ENCODE measurements at regions not wholly inside any gene's neighbourhood (a gene's known extent, or its start where the extent isn't known, plus 50 kb on each side); places are given as distances from the start of the nearest gene placed in this dataset.

DNA sequence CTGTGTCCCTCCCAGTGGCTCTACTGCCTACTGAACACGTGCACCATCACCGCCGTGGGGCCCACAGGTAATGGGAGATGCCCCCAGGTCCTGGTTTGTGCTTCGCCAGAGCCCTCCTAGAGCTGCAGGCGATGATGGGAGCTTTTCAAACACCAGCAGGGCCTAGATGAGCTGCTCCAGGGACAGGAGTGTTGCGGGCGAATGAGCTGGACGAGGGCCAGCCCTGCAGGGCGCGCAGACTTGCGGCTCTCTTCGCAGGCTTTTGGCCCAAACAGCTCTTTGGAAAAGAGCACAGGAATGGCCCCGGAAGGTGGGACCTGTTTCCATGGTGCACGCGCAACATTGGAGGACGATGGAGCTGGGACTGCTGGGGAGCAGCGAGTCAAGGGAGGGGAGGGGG lies 409.3 kb upstream of the SULF2 start:
- DNase-seq = no peak

DNA sequence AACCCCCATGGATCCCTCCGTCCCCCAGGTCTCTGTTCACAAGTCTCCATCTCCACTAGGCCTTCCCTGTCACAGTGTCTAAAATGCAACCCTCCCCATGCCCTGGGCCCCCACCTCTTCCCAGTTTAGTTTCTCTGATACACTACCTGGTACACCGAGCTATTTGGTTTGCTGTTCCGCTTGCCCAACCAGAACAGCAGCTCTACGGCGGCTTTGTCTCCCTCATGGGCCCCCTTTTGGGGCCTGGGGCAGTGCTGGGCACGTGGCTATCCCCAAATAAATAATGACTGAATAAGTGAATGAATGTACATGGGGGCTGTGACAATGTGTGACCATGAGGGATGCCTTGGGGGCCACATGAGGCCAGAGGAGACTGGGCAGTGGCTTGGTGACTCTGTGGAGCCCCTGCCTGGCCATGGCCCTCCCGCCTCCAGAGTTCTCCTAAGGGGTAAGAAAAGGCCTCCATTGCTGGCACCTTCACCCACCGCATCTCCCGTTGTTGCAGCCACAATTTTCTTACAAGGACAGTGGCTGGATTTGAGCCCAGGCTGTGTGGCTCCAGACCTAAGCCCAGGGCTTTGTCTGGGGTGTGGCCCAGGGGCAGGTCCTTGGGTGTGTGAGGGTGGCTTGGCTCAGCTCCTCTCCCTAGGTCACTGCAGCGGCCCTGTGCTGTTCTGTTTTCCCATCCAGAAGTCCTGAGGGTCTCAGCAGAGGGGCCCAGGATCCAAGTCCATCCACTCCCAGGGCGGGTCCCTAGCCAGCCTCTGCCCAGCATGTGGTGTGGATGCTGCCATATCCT lies 408.5 kb upstream of the SULF2 start:
- DNase-seq = no peak

DNA sequence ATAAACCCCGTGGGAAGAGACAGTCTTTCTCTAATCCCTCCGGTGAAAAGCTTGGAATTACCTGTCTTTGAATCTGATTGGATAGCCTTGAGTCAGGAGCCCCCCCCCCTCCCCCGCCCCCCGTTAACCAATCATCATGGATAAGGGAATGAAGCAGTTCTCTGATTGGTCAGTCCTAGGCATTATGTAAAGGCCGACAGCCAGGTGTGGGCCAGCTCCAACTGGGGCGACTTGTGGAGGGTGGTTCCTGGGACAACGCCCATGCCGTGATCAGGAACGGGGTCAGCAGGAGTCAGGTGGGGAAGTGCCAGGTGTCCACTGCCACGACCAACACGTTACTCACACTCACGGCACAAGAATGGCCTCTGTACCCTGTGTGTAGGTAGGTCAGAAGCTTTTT lies 406.8 kb upstream of the SULF2 start:
- DNase-seq = no peak

DNA sequence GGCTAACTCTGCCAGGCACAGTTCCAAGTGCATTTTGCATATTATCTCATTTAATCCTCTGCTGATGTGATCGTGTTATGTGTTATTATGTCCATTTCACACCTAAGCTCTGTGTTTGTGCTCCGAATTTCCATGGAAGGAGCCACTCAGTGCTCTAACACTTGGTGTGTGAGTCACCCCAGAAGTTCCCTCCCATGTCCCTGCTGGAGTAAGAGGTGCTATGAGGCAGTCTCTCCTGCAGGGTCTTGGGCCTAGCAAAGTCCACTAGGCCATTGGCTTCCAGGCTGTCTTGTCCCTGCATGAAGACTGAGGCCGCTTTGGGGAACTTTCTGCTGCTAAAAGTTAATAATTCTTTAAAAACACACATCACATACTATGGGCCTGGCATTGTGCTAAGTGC lies 405.9 kb upstream of the SULF2 start:
- no peak for DNase-seq

DNA sequence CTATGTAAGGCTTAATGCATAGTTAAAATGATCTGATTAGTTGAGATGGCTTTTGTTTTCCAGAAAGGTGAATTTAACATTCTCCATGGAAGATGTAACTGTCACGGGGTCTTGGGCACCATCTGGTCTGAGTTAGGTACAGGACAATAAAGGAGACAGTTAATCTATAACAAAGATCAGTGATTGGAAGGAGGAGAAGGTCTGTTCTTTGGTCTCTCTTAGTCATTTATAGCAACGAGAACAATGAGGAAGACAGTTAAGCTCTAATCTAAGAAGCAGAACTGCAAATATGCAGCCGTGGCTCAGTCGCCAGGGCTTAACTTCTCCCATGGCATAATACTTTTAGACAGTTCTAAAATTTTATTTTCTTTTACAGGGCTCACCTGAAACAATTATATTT lies 405.5 kb upstream of the SULF2 start:
- no peak for DNase-seq

DNA sequence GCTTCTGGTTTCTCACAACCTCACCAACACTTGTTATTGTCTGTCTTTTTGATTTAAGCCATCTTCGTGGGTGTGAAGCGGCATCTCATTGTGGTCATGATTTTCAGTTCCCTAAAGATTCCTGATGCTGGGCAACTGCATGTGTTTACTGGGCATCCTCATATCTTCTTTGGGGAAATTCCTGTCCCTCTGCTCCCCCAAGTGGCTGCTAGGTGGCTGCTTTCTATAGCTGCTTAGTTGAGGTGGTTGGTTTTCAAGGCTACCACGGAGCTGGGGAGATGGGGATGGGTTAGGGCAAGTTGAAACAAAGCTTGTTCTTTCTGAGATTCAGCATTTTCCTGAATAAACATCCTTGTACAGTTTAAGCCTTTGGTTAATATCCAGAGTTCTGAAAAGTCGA lies 403.9 kb upstream of the SULF2 start:
- no peak for DNase-seq

DNA sequence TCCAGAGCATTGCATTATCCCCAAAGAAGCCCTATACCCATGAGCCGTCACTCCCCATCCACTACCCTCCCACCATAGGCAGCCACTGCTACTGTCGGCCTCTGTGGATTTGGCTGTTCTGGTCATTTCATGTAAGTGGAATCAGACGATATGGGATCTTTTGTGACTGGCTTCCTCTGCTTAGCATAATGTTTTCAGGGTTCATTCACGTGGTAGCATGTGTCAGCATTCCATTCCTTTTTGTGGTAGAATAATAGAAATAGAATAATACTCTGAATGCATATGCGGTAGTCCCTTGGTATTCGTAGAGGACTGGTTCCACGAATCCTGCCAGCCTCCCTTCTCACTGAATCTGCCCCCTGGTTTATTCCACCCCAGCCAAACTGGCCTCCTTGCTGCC lies 402.6 kb upstream of the SULF2 start:
- DNase-seq = no peak

DNA sequence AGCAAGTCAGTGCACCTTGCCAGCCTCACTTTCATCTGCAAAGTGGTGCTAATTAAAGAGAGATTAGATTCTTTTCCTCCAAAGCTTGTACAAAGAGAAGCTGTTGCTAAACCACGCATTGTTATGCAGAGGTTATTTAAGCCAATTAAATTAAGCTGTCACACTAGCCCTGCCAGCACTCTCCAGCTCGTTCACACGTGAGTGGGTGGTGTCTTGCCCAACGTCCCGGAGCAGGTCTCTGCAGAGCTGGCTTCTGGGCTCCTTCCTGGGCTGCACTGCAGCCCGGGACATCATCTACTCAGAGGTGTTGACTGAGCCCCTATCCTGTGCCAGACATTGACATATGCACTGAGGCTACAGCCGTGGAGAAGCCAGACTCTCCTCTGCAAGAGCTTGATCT lies 401.6 kb upstream of the SULF2 start:
- DNase-seq = no peak

DNA sequence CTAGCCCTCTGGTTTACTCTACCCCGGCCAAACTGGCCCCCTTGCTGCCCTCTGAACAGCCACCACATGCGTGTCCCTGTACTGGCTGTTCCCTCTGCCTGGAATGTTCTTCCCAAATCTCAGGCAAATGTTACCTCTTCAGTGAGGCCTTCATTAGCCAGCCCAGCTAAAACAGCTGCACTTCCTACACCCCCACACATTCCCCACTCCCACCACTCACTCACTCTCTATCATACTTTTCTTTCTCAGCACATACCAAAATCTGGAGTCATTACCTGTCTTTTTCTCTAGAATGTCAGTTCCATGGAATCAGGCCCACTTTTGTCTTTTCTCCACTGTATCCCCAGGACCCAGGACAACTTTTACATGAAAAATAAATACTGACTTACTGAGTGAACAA lies 401.2 kb upstream of the SULF2 start:
- no peak for DNase-seq

DNA sequence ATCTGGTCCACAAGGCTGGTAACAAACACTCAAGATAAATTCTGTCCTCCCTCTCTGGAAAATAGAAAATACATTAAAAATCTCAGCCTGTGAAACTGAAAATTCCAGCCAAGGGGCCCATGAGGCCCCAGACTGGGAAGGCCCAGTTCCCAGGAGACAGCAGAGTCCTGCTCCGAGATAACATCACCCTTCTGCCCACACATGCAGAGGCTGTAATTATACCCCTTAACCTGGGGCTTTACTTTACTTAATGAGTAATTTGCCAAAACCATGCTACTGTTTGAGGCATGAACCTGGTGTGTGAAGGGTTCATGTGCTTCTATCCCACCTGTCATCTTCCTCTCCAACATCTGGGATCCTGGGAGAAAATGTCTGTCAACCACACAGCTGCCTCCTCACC lies 398.9 kb upstream of the SULF2 start:
- DNase-seq = no peak

DNA sequence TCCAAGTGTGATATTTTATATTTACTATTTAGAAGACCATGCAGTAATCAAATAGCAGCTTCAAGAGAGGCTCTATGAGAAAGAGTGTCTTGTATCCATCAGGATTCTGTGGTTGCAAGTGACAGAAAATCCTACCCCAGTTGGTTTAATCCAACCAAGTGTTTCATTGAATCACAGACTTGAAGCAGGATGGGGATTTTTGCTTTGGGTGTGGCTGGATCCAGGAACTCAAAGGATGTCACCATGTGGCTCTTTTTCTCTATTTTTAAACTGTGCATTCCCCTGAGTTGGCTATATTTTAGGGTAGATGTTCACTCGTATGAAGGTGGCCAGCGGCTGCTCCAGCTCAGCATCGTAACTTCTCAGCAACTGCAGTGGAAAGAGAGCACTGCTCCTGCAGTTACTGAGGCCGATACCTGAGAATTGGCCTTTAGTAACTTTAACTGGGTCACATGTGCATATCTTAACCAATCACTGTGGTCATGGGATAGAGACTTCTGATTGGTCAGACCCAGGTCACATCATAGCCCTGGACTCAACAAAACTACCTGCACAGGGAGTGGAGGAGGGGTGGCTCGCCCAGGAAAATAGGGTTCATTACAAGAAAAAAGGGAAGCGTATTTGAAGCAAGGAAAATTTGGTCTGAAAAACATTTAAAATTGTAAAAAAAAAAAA lies 396.1 kb upstream of the SULF2 start:
- DNase-seq = no peak

DNA sequence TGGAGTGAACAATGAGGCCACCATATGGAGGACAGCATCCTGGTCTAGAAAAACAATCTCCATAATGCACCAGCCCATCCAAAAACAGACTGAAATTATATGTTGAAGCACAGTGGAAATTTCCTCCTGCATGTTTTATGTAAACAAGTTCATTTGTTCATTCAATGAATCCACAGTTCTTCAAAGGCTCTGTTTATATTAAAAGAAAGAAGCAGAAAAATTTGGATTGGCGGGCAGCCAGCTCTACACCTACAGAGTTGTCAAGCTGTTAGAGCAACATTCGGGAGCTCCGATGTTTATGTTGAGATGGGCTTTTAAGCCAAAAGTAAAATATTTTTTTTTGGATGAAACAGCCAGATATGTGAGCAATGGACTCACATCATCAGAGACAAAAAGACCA lies 395.3 kb upstream of the SULF2 start:
- DNase-seq = peak in 1 of 3 experiments; percentile 13

DNA sequence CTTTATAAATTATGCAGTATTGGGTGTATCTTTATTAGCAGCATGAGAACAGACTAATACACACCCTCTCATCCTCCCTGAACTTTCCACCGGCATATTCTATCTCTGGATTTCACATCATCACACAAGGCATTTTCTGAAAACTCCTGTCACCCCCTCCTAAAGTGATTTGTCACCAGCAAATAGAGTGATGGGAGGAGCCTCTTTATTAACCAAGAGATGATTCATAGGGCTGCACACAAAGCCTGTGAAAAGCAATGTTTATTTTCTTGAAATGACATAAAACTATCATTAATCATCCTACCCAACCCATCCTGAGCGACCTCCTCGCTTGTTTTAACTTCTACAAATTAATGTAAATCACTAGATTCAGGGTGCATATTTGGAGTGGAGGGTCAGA lies 394.7 kb upstream of the SULF2 start:
- no peak for DNase-seq

DNA sequence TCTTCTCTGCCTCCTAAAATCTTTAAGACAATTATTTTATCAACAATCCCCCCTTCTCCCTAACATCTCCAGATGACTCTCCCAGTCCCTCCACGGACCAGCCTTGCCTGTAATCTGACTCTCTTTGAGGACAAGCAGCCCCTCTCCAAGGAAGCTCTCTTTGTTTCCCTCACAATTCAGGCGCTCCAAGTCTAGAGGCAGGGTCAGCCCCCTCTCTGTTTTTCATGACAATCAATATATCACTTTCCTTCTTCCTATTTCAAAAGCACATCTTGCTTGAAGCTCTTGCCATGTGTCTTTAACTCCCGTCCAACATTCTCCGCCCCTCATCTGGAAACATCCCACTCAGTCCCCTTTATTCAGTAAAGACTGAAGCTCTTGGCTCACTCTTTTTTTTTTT lies 393.4 kb upstream of the SULF2 start:
- peak in 1 of 3 experiments; percentile 15 for DNase-seq

DNA sequence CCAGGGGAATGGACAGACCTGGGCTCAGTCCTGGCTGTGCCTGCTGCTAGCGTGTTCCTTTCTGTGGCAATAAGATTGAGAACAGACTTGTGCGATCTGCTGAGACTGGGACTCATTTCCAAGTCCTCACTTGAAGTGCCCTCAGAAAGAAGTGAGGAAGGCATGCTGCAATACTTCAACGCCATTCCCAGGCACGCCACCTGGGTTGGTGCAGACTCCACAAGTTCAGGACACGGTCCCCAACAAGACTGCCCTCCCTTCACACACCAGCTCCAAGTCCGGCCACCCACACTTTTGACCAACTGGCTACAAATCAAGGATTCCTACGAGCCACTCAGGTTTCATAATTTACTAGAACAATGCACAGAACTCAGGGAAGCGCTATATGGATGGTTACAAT lies 391.8 kb upstream of the SULF2 start:
- DNase-seq = no peak

DNA sequence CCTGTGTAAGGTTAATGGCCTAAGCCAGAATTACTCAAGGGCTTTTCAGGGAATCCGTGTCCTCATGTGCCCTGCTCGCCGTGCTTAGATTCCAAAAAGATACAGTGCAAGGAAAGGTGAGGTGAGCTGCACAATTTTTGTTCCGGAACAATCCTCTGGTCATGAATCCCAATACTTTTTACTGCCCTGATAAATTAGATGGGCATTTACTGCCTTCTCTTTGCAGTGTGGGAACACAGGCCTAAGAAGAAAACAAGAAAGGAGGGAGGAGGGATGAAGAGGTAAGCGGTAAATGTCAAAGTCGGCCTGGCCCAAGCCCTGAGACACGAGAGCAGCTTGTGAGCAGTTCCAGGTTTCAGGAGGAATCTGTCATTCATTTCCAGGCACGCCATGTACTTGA lies 390.9 kb upstream of the SULF2 start:
- DNase-seq = no peak

DNA sequence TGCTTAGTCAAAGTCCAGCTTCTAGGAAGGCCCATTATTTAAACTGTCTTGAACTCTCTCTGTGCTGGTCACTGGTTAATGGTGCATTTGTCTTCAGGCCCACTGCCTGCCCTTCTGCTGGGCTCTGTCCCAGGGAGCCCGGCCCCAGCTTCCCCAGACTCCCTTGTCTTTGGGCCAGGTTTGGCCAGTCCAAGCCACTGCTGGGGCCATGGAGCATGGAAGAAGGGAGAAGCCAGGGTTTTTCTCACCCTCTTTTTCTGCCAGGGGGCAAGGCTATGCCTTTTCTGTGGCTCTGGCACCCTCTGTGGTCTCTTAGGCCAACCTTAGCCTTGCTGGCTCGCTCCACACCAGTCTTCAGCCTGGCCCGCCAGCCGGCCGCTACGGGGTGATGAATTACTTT lies 390.0 kb upstream of the SULF2 start:
- no peak for DNase-seq

DNA sequence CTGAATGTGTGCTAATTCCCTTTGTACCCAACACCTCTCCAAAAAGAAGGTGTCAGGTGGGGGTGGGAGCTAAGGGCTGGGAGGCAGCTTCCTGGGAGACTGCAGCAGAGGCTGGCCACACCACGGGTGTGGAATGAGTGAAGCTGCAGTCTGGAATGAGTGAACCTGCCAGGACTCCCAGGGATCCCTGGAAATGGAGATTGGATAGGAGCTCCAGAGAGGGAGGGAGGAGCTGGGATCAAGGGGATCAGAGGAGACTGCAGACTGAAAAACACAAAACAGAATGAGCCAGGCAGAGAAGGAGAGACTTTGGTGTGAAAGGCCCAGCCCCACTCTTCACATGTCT lies 387.0 kb upstream of the SULF2 start:
- no peak for DNase-seq

DNA sequence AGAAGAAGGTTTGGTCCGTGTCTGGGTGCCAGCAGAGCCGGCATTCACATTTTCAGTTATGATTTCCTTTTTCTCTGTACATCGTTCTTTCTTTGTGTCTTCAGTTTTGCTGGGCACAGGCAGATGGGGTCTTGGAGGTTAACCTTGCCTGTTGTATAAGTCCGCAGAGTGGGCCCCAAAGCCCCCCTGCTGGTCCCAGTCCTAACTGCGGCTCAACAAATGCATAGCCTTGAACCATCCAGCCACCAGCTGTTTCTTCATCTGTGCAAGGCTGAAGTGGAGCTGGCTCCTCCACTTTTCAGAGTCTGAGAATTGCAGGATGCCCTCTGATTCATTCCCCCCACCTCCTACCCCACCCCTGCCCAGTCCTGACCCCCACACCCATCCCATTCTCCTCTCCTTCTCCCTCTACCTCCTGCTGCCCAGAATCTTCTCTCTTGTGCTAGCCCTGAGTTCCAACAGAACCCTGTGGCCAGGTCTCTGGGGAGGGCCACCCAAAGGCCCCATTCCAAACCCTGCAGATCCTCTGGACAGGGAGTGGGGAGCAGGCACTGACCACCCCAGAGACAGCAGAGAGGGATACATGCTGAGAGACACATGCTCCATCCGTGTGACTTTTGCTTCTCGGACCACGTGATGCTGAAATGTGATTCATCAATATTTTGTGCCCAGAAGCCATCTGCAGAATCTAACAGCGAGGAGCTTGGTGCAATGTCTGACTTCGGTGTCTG lies 386.5 kb upstream of the SULF2 start:
- no peak for DNase-seq

DNA sequence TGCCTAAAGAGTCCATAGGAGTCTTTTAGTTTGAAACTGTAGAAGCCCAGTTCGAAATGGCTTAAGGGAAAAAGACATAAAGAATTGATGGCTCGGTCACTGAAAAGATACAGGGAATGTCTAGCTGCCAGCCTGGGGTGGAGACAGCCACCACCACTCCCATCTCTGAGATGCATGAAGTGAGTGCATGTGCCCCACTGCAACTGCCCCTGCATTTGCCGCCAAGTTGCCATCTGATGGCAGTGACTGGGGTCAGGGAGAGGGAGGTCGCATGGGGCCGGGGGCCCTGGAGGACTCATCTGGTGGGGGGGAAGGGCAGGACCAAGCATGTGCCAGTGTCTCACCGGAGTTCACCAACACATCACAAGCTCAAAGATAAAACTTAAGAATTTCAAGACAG lies 385.8 kb upstream of the SULF2 start:
- no peak for DNase-seq

DNA sequence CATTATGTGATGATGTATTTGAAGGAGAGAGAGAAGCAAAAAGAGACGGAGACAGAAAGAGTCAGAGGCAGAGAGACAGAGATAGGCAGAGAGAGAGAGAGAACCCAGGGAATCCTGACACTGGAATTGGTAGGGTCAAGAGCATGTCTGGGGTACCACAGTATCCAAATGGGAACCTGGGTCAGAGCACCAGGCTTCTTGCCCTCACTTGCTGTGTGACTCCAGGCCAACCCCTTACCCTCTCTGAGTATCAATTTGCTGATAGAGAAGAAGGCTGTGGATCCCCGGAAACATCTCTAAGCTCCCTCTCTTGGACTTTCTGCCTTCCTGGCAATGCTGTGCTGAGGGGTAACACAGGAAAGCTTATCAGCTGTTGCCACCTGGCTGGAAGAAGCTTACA lies 385.3 kb upstream of the SULF2 start:
- DNase-seq = no peak

DNA sequence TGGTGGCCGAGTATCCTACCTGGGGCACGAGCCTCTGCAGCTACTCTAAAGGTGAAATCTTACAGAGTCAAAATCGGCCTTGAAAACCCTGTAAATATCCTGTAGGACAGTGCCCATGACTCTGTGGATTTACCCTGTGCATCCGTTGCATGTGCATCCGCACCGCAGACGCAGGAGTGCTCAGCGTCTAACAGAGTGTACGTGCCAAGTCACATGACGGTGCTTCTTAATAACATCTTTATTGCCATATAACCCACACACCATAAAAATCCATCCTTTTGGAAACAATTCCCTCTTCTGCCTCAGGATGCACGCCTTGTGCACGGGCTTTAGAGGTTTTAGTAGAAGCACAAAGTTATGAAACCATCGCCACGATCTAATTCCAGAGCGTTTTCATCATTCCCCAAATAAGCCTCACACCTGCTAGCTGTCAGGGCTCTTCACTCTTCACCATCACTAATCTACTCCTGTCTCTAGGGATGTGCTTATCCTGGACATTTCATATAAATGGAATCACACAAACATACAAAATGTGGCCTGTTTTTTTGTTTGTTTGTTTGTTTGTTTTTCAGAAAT lies 384.5 kb upstream of the SULF2 start:
- DNase-seq = no peak

DNA sequence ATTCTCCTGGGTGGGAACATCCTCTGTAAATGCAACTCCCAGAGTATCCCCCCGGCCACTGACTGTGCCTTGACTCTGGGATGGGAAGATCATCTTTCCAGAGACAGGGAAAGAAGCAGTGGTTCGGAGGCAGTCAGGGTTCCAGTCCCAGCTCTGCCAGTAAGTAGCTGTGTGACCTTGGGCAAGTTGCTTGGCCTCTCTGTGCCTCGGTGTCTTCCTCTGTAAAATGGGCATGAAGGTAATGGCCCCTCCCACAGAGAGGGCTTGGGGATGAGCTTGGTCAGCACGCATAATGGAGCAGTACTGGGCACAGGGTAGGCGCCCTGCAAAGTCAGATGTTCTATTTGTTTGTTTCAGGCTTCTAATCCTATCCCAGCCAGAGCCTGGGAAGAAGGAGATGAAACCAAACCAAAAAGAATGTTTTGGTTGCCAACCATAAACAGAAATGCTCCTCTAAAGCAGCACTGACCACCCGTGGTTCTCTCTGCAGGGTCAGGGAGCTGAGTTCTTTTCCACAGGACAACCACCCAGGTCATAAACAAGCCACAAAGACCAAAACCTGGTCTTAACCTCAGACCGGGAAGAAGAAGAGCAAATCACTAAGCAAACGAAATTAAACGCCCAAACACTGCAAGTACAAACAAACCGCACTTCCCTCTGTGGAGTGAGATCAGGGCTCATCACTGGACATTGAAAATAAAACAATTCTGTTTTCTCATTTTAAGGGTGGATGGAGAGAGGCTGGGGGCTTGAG lies 381.0 kb upstream of the SULF2 start:
- no peak for DNase-seq
